AG04449 (cell line): ENCODE measurements at regions not wholly inside any gene's neighbourhood (a gene's known extent, or its start where the extent isn't known, plus 50 kb on each side); places are given as distances from the start of the nearest gene placed in this dataset.

Experiments used
- CTCF ChIA-PET: fragments of 350-600 bp; formaldehyde crosslinking; extraction: SDS; loops from one replicate; lab custom pipeline; 2021; ENCODE audit warnings: antibody characterized with exemption; lab: Yijun Ruan, JAX
- POLR2A ChIA-PET: fragments of 400-600, 350-600 bp; formaldehyde crosslinking; extraction: SDS; loops from one replicate; lab custom pipeline; 2020; ENCODE audit warnings: antibody characterized with exemption, inconsistent platforms; lab: Yijun Ruan, JAX
- DNase-seq: peaks from one replicate; pipeline ENCODE4 v3.0.0-alpha.2; 2010; ENCODE audit warnings: low read depth, low spot score
- H3K4me3 ChIP-seq: 2 replicates; pipeline ENCODE4 v1.5.1; 2011; ENCODE audit warnings: low read depth, mild to moderate bottlenecking, control low read depth, low read length
- TF ChIP-seq, protein P1 (sequence below): IDR thresholded peaks from one replicate; pipeline ENCODE4 v1.5.1; 2011; ENCODE audit warnings: mild to moderate bottlenecking, moderate library complexity, low read length, control low read depth, inconsistent platforms; ENCODE audit not compliant: insufficient read depth; ENCODE audit errors: missing control alignments

DNA sequence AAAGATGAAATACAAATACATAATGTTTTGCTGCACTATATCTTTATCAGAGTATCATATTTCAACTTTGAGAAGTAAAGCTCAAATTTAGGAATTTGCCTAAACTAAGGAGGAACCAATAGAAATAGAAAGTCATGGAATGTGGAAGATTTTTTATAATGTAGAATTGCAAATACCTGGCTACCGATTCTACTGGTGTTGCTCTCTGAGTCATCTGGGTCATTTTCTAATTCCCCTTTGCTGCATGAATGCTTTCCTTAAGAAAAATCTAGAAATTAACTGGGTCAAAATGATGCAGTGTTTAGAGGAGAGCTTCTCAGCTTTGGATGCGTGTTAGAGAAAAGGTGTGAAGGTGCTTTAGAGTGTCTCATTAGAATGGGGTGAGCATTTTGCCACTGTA is 568.9 kb upstream of the ANKRD30A start:
- no peak overlapping the region for H3K4me3 ChIP-seq
- ChIA-PET POLR2A (no interaction called here), CTCF (no interaction called here)
- no peak for DNase-seq
- TF ChIP-seq, protein P1, sequence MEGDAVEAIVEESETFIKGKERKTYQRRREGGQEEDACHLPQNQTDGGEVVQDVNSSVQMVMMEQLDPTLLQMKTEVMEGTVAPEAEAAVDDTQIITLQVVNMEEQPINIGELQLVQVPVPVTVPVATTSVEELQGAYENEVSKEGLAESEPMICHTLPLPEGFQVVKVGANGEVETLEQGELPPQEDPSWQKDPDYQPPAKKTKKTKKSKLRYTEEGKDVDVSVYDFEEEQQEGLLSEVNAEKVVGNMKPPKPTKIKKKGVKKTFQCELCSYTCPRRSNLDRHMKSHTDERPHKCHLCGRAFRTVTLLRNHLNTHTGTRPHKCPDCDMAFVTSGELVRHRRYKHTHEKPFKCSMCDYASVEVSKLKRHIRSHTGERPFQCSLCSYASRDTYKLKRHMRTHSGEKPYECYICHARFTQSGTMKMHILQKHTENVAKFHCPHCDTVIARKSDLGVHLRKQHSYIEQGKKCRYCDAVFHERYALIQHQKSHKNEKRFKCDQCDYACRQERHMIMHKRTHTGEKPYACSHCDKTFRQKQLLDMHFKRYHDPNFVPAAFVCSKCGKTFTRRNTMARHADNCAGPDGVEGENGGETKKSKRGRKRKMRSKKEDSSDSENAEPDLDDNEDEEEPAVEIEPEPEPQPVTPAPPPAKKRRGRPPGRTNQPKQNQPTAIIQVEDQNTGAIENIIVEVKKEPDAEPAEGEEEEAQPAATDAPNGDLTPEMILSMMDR, result no peak

DNA sequence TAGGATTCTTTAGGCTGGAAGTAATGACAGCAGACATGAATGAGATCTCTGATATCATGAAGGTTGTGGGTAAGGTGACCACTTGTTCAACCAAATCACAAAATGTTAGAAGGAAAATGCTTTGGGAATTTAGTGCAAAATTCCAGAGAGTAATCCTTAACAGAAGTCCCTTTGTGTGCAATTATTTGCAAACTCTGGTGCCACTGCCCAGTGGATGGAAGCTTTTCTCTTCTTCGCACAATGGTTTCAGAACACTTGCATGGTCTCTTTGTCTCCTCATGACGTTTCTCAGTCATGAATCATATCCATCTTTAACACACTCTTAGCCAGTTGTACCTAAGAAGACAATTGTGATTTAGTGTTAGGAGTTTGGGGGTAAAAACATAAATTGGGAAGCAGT is 570.4 kb upstream of the ANKRD30A start:
- no peak overlapping the region for H3K4me3 ChIP-seq
- ChIA-PET CTCF (no interaction called here), POLR2A (no interaction called here)
- no peak for DNase-seq
- TF ChIP-seq, protein P1, result no peak

DNA sequence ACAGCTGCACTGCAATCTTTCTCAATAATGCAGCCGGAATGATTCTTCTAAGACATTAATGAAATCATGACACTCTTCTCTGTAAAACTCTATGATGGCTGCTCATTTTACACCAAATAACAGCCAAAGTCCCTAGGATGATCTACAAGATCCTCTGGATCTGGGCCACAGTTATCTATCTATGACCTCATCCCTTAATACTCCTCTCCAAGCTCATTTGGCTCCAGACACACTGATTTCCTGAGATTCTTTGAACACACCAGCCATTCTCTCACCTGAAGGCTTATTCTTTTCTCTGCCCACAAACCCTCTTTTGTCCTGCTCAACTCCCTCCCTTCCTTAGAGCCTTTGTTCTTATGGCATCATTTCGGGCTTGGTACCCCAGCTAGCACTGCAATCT is 577.4 kb upstream of the ANKRD30A start:
- no peak for DNase-seq
- ChIA-PET POLR2A (no interaction called here), CTCF (no interaction called here)
- TF ChIP-seq, protein P1, result no peak
- H3K4me3 ChIP-seq, result no peak overlapping the region

GRCh38 chr10:36542493-36542892 is 582.9 kb upstream of the ANKRD30A start:
- POLR2A ChIA-PET, result no interaction called here
- CTCF ChIA-PET, result no interaction called here
- TF ChIP-seq, protein P1, result no peak
- DNase-seq, result no peak
- H3K4me3 ChIP-seq, result no peak overlapping the region

DNA sequence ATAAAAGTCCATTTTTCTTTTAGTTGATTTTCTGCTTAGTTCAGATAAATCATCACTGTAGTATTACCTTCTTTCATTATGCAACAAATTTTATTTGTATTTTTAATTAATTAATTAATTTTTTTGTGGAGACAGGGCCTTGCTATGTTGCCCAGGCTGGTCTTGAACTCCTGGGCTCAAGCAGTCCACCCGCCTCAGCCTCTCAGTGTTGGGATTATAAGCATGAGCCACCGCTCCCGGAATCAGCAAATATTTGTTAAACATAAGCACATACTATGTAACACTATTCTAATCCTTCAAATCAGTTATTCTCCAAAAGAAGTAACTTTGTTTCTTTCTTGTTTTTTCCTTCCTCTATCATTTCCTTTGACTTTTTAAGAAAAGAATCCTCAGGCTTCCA is 584.8 kb upstream of the ANKRD30A start:
- no peak for DNase-seq
- TF ChIP-seq, protein P1, result no peak
- ChIA-PET POLR2A (no interaction called here), CTCF (no interaction called here)
- no peak overlapping the region for H3K4me3 ChIP-seq

DNA sequence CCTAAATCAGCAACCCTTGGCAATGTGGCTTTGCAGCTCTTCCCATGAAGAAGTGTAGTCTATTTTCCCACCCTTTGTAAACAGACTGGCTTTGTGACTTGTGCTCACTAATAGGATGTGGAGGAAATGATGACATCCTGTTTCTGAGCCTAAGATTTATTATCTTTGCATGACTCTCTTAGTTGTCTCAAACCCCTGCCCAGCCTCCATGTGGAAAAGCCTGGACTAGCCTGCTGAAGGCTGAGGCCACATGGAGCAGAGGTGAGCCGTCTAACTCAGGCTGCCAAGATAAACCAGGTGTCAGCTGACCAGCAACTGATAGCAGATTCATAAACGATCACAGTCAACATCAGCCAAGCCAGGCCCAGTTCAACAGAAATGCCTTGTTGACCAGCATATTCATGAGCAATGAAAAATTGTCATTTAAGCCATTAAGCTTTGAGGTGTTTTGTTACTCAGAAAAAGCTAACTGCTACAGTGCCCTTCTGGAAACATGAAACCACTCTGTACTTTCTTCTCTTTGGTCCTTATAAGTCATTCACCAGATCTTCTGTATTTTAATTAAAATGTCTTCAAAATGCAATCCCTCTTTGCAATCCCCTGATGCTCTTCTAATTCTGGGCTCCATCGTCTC is 586.3 kb upstream of the ANKRD30A start:
- ChIA-PET CTCF (interaction anchor here (1.5 to 2.0 kb wide), 2 partner anchors 240 to 902 kb away, joined by 4 to 5 read pairs; no protein-coding TSS in a partner anchor), POLR2A (no interaction called here)
- TF ChIP-seq, protein P1, result no peak

More for the DNA sequence above, 586.3 kb upstream of the ANKRD30A start:
- no peak for DNase-seq
- no peak overlapping the region for H3K4me3 ChIP-seq
